ENCODE measurements at regions not wholly inside any gene's neighbourhood (a gene's known extent, or its start where the extent isn't known, plus 50 kb on each side); places are given as distances from the start of the nearest gene placed in this dataset.

- no peak for TF ChIP-seq POLR2AphosphoS5 (IDR thresholded peaks at IDR 0.05; ENCODE audit: low read depth, low read length)
- TF ChIP-seq CTCF (IDR thresholded peaks at IDR 0.05 in 2 of 3, conservative IDR thresholded peaks at IDR 0.05 in 1 of 3; ENCODE audit: borderline replicate concordance in 1 of 3, insufficient read depth in 1 of 3, low read depth in 2 of 3, low read length in 2 of 3): no peak
- TF ChIP-seq EZH2phosphoT487 (IDR thresholded peaks at IDR 0.05; ENCODE audit: borderline replicate concordance): no peak
- no peak for TF ChIP-seq RAD21 (IDR thresholded peaks at IDR 0.05; ENCODE audit: low read depth)
- TF ChIP-seq POLR2A (IDR thresholded peaks at IDR 0.05; ENCODE audit: borderline replicate concordance, extremely low read depth, insufficient read depth, insufficient read length): no peak
- no peak for TF ChIP-seq ZNF274 (IDR thresholded peaks at IDR 0.05; ENCODE audit: low read depth, low read length)
- TF ChIP-seq EZH2 (IDR thresholded peaks at IDR 0.05): no peak
Observed at GRCh38 chr1:91092503-91092902, 70.7 kb upstream of the ZNF644 start.
